GM12878 (cell line): ENCODE measurements at regions not wholly inside any gene's neighbourhood (a gene's known extent, or its start where the extent isn't known, plus 50 kb on each side); places are given as distances from the start of the nearest gene placed in this dataset.

Experiments used
- BHLHE40 ChIP-seq, 2 experiments: fragments of 450-650 bp in 1 of 2; IDR thresholded peaks; 2 replicates each; pipeline ENCODE4 v1.6.1; 2011 to 2017; ENCODE audit warnings: low read depth in 2 of 2, borderline replicate concordance in 1 of 2, improper control_type of control experiment in 1 of 2, low read length in 1 of 2, mild to moderate bottlenecking in 1 of 2
- E2F8 ChIP-seq: fragments of 450-650 bp; IDR thresholded peaks from 2 replicates; pipeline ENCODE4 v1.6.1; 2018; ENCODE audit warnings: mild to moderate bottlenecking, low read depth, moderate library complexity; ENCODE audit not compliant: partially characterized antibody
- USF2 ChIP-seq: IDR thresholded peaks from 2 replicates; pipeline ENCODE4 v1.6.1; 2011; ENCODE audit warnings: low read depth, low read length, improper control_type of control experiment, borderline replicate concordance
- ZNF217 ChIP-seq: fragments of 450-650 bp; IDR thresholded peaks from 2 replicates; pipeline ENCODE4 v1.6.1; 2017; ENCODE audit warnings: antibody characterized with exemption, mild to moderate bottlenecking

- TF ChIP-seq E2F8, result no peak
- no peak for TF ChIP-seq ZNF217
- no peak for TF ChIP-seq USF2
- TF ChIP-seq BHLHE40 (IDR thresholded peaks at IDR 0.05; ENCODE audit: borderline replicate concordance in 1 of 2, low read depth in 2 of 2, low read length in 1 of 2), result no peak
Observed at GRCh38 chr12:124236625-124237031, 58.3 kb upstream of the RFLNA start.
